ENCODE measurements at regions not wholly inside any gene's neighbourhood (a gene's known extent, or its start where the extent isn't known, plus 50 kb on each side); places are given as distances from the start of the nearest gene placed in this dataset.

GRCh38 chr13:50400035-50400726 lies 384.9 kb downstream of the KCNRG start:
- no peaks in the 10 kb centered on the region for H3K4me1 ChIP-seq (ENCODE audit: insufficient read depth, low read length)
- no peaks in the 10 kb centered on the region for H3K27me3 ChIP-seq (ENCODE audit: insufficient read depth, low read length)
- WGBS = 90% methylated on average over 3 of the region's 3 CpGs
- H3K36me3 ChIP-seq (ENCODE audit: insufficient read depth, low read length) = no peaks in the 10 kb centered on the region
- no peak overlapping the region for H3K9ac ChIP-seq (ENCODE audit: low read depth, low read length)
- H3K4me3 ChIP-seq (ENCODE audit: low read length) = no peak overlapping the region
- H3K27ac ChIP-seq (ENCODE audit: low read depth, low read length) = no peak overlapping the region
- H3K9me3 ChIP-seq (ENCODE audit: insufficient read depth, low read depth, low read length) = no peaks in the 10 kb centered on the region

- no peak overlapping the region for H3K9ac ChIP-seq (ENCODE audit: low read depth, low read length)
- 95% methylated on average over 1 of the region's 1 CpG for WGBS
- no peaks in the 10 kb centered on the region for H3K9me3 ChIP-seq (ENCODE audit: insufficient read depth, low read depth, low read length)
- H3K27ac ChIP-seq (ENCODE audit: low read depth, low read length) = no peak overlapping the region
- H3K27me3 ChIP-seq (ENCODE audit: insufficient read depth, low read length) = no peaks in the 10 kb centered on the region
- H3K36me3 ChIP-seq (ENCODE audit: insufficient read depth, low read length) = no peaks in the 10 kb centered on the region
- no peak overlapping the region for H3K4me3 ChIP-seq (ENCODE audit: low read length)
- no peaks in the 10 kb centered on the region for H3K4me1 ChIP-seq (ENCODE audit: insufficient read depth, low read length)
Observed at GRCh38 chr13:50401049-50401505, 385.8 kb downstream of the KCNRG start.

GRCh38 chr13:50401721-50402465 lies 386.6 kb downstream of the KCNRG start:
- no peak overlapping the region for H3K27ac ChIP-seq (ENCODE audit: low read depth, low read length)
- H3K9me3 ChIP-seq (ENCODE audit: insufficient read depth, low read depth, low read length) = no peaks in the 10 kb centered on the region
- WGBS = 91% methylated on average over 2 of the region's 3 CpGs
- no peaks in the 10 kb centered on the region for H3K36me3 ChIP-seq (ENCODE audit: insufficient read depth, low read length)
- no peaks in the 10 kb centered on the region for H3K27me3 ChIP-seq (ENCODE audit: insufficient read depth, low read length)
- no peak overlapping the region for H3K4me3 ChIP-seq (ENCODE audit: low read length)
- no peaks in the 10 kb centered on the region for H3K4me1 ChIP-seq (ENCODE audit: insufficient read depth, low read length)
- H3K9ac ChIP-seq (ENCODE audit: low read depth, low read length) = no peak overlapping the region

GRCh38 chr13:50403311-50403710 lies 388.1 kb downstream of the KCNRG start:
- no peaks in the 10 kb centered on the region for H3K9me3 ChIP-seq (ENCODE audit: insufficient read depth, low read depth, low read length)
- WGBS = 86% methylated on average over 1 of the region's 1 CpG
- no peaks in the 10 kb centered on the region for H3K36me3 ChIP-seq (ENCODE audit: insufficient read depth, low read length)
- no peaks in the 10 kb centered on the region for H3K4me1 ChIP-seq (ENCODE audit: insufficient read depth, low read length)
- no peaks in the 10 kb centered on the region for H3K27me3 ChIP-seq (ENCODE audit: insufficient read depth, low read length)
- no peak overlapping the region for H3K4me3 ChIP-seq (ENCODE audit: low read length)
- no peak overlapping the region for H3K9ac ChIP-seq (ENCODE audit: low read depth, low read length)
- no peak overlapping the region for H3K27ac ChIP-seq (ENCODE audit: low read depth, low read length)

- Histone ChIP-seq H3K4me3 (ENCODE audit: low read length) (no peak overlapping the region), H3K27me3 (ENCODE audit: insufficient read depth, low read length) (no peaks in the 10 kb centered on the region), H3K9me3 (ENCODE audit: insufficient read depth, low read depth, low read length) (no peaks in the 10 kb centered on the region), H3K4me1 (ENCODE audit: insufficient read depth, low read length) (no peaks in the 10 kb centered on the region), H3K27ac (ENCODE audit: low read depth, low read length) (no peak overlapping the region), H3K9ac (ENCODE audit: low read depth, low read length) (no peak overlapping the region), H3K36me3 (ENCODE audit: insufficient read depth, low read length) (no peaks in the 10 kb centered on the region)
- WGBS = 78% methylated on average over 3 of the region's 3 CpGs
Observed at GRCh38 chr13:50404116-50404515, 388.9 kb downstream of the KCNRG start.

GRCh38 chr13:50404769-50405168 lies 389.5 kb downstream of the KCNRG start:
- WGBS = 87% methylated on average over 1 of the region's 1 CpG
- no peaks in the 10 kb centered on the region for H3K4me1 ChIP-seq (ENCODE audit: insufficient read depth, low read length)
- H3K27me3 ChIP-seq (ENCODE audit: insufficient read depth, low read length) = no peaks in the 10 kb centered on the region
- no peak overlapping the region for H3K9ac ChIP-seq (ENCODE audit: low read depth, low read length)
- no peaks in the 10 kb centered on the region for H3K9me3 ChIP-seq (ENCODE audit: insufficient read depth, low read depth, low read length)
- no peak overlapping the region for H3K4me3 ChIP-seq (ENCODE audit: low read length)
- no peak overlapping the region for H3K27ac ChIP-seq (ENCODE audit: low read depth, low read length)
- H3K36me3 ChIP-seq (ENCODE audit: insufficient read depth, low read length) = no peaks in the 10 kb centered on the region

GRCh38 chr13:50406831-50407230 lies 391.6 kb downstream of the KCNRG start:
- no peaks in the 10 kb centered on the region for H3K9me3 ChIP-seq (ENCODE audit: insufficient read depth, low read depth, low read length)
- no peaks in the 10 kb centered on the region for H3K36me3 ChIP-seq (ENCODE audit: insufficient read depth, low read length)
- H3K27me3 ChIP-seq (ENCODE audit: insufficient read depth, low read length) = no peaks in the 10 kb centered on the region
- no peak overlapping the region for H3K4me3 ChIP-seq (ENCODE audit: low read length)
- WGBS = 93% methylated on average over 3 of the region's 3 CpGs
- no peak overlapping the region for H3K9ac ChIP-seq (ENCODE audit: low read depth, low read length)
- H3K4me1 ChIP-seq (ENCODE audit: insufficient read depth, low read length) = peaks cover 9% of the 10 kb centered on the region; the same call in 1 of the 2 replicates
- H3K27ac ChIP-seq (ENCODE audit: low read depth, low read length) = no peak overlapping the region

- Histone ChIP-seq H3K4me3 (ENCODE audit: low read length) (no peak overlapping the region), H3K9ac (ENCODE audit: low read depth, low read length) (no peak overlapping the region), H3K4me1 (ENCODE audit: insufficient read depth, low read length) (peaks cover 20% of the 10 kb centered on the region; the same call in 1 of the 2 replicates), H3K36me3 (ENCODE audit: insufficient read depth, low read length) (no peaks in the 10 kb centered on the region), H3K9me3 (ENCODE audit: insufficient read depth, low read depth, low read length) (no peaks in the 10 kb centered on the region), H3K27ac (ENCODE audit: low read depth, low read length) (no peak overlapping the region), H3K27me3 (ENCODE audit: insufficient read depth, low read length) (no peaks in the 10 kb centered on the region)
- 96% methylated on average over 2 of the region's 3 CpGs for WGBS
Observed at GRCh38 chr13:50408068-50408467, 392.8 kb downstream of the KCNRG start.

GRCh38 chr13:50409220-50409619 lies 394.0 kb downstream of the KCNRG start:
- Histone ChIP-seq H3K9me3 (ENCODE audit: insufficient read depth, low read depth, low read length) (no peaks in the 10 kb centered on the region), H3K36me3 (ENCODE audit: insufficient read depth, low read length) (no peaks in the 10 kb centered on the region), H3K9ac (ENCODE audit: low read depth, low read length) (no peak overlapping the region), H3K27ac (ENCODE audit: low read depth, low read length) (no peak overlapping the region), H3K4me1 (ENCODE audit: insufficient read depth, low read length) (peaks cover 20% of the 10 kb centered on the region; the same call in 1 of the 2 replicates), H3K4me3 (ENCODE audit: low read length) (no peak overlapping the region), H3K27me3 (ENCODE audit: insufficient read depth, low read length) (no peaks in the 10 kb centered on the region)
- WGBS = 93% methylated on average over 2 of the region's 2 CpGs

GRCh38 chr13:50410921-50411746 lies 395.9 kb downstream of the KCNRG start:
- no peaks in the 10 kb centered on the region for H3K36me3 ChIP-seq (ENCODE audit: insufficient read depth, low read length)
- 71% methylated on average over 5 of the region's 5 CpGs for WGBS
- peaks cover 7% of the 10 kb centered on the region for H3K9me3 ChIP-seq (ENCODE audit: insufficient read depth, low read depth, low read length)
- H3K4me3 ChIP-seq (ENCODE audit: low read length) = no peak overlapping the region
- peaks cover 20% of the 10 kb centered on the region; the same call in 1 of the 2 replicates for H3K4me1 ChIP-seq (ENCODE audit: insufficient read depth, low read length)
- H3K27me3 ChIP-seq (ENCODE audit: insufficient read depth, low read length) = no peaks in the 10 kb centered on the region
- H3K9ac ChIP-seq (ENCODE audit: low read depth, low read length) = no peak overlapping the region
- no peak overlapping the region for H3K27ac ChIP-seq (ENCODE audit: low read depth, low read length)
